GM21717 (cell line): ENCODE measurements at regions not wholly inside any gene's neighbourhood (a gene's known extent, or its start where the extent isn't known, plus 50 kb on each side); places are given as distances from the start of the nearest gene placed in this dataset.
A peak's percentile ranks its signal among the peaks of the same experiment; 100 is the strongest.

Experiments used
- ATAC-seq: cut with Tn5 transposase; IDR thresholded peaks from one replicate; pipeline ENCODE4 v1.9.1; 2021; ENCODE audit warnings: mild to moderate bottlenecking, moderate library complexity; ENCODE audit not compliant: unreplicated experiment

GRCh38 chr4:26131711-26132110, 189.1 kb upstream of the RBPJ start:
- peak; percentile 57 for ATAC-seq

DNA sequence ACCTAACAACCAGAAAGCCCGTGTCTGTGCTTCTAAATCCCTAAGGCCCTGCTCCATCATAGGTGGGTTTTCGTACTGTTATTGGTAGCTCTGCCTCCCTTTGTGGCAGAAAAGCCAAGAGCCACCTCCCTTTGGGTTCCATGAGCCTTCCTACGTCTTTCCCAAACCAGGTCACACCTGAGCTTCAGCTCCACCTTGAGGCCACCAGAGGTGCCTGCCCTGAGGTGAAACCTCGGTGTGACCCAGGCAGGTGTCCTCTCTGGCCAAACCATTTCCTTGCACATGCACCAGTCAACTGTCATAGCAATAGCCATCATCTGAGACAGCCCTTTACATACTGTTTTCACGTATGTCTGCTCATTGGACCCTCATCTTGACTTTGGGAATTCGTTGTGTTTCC, 188.0 kb upstream of the RBPJ start:
- no peak for ATAC-seq

GRCh38 chr4:26133840-26134239, 187.0 kb upstream of the RBPJ start:
- no peak for ATAC-seq

DNA sequence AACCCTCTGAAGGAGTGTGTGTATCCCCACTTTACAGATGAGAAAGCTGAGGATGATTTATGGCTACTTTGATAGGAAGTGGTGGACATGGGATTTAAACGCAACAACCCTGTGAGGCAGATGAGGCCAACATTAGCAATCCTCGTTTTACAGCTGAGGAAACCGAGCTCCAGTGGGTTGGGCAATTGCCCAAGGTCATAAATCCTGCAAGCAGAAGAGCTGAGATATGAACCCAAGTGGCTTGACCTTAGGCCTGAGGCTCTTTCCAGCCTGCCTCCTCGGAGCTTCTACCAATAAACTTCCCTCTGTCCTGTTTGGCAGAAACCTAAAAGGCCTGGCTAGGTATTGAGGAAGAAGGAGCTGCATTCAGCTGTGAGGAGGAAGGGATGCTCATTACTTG, 185.5 kb upstream of the RBPJ start:
- ATAC-seq = no peak

DNA sequence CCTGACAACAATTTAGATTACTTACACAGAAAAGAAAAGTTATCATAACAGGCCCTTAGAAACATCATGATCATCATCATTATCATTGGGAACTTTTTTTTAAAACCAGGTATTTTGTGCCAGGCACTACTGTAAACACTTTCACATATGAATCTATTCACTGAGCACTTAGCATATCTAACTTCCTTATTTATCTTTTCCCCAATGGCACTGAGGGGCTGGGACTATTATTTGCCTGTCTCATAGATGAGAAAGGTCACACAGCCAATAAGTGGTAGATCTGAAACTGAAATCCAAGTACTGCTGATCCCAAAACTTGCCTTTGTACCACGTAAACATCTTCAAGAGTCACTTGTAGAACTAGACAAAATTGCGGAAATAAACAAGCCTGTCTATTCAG, 184.2 kb upstream of the RBPJ start:
- no peak for ATAC-seq

DNA sequence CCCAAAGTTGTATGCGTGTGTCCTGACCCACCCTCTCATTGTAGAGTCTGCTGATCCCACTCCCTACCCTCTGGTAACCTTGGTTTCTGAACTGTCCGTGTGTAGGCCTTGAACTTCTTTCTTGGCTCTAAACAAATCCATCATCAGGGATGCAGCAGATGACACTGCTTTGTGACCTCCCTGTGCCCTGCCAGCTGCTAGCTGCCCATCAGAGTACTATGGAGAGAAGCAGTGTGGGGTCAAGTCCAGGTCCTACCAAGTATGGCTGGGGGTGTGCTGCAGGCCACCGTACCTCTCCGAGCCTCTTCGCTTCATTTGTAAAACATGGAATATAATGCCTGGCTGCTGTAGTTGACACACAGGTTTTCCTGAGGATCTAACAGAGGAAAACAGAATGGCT, 183.5 kb upstream of the RBPJ start:
- no peak for ATAC-seq

DNA sequence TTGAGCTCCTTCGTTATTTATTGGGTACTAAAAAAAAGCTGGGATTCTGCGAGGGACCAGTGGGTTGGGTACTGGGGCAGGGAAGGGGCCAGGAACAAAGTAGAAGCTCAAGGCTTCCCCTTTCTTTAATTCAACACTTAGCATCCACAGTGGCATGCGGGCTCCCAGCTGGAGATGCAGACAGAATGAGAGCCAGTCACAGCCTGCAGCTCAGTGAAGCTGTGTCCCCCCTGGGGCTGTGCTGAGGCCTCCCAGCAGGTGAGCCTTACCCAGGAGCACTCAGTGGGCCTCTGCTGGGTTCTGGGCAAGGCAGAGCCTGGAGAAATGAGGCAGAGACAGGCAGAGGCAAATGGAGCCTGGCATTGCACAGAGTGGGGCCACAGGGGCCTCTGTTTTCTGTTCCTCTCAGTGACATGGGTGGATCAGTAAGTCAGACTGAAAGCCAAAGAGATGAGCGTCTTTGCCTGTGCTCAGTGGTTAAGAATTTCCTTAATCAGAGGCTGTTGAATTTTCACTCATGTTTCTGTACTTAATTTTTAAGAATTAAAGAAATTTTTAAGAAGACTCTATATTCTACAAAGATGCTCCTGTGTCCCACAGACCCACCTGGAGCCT, 181.4 kb upstream of the RBPJ start:
- ATAC-seq = no peak

DNA sequence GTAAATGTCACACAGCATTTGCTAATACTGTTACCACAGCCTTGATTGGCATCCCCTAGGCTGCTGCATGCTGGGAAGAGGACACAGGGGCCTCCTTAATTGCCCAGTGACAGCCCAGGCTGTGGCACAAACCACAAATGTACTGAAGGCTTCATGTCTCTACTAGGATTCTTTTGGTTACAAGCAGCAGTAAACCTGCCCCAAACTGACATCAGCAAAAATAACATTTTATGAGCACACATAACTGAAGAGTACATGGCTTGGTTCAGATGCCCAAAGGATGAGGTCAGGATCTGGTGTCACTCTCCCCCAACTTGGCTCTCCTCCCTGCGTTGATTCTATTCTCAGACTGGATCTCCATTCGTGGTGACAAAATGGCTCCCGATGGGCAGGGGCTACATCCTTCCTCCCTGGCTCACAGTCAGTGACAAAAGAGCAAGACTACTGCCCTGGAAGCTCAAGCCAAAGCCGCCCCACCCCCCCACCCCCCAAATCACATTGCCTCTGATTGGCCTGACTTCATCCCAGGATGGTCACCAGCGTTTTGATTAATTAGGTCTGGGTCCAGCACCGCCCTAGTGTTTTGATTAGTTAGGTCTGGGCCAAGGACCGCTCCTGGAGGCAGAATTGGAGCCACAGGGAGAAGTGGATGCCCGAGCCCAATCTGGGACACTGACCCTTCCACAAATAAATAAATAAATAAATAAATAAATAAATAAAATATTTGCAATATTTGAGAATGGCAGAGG, 180.5 kb upstream of the RBPJ start:
- no peak for ATAC-seq

DNA sequence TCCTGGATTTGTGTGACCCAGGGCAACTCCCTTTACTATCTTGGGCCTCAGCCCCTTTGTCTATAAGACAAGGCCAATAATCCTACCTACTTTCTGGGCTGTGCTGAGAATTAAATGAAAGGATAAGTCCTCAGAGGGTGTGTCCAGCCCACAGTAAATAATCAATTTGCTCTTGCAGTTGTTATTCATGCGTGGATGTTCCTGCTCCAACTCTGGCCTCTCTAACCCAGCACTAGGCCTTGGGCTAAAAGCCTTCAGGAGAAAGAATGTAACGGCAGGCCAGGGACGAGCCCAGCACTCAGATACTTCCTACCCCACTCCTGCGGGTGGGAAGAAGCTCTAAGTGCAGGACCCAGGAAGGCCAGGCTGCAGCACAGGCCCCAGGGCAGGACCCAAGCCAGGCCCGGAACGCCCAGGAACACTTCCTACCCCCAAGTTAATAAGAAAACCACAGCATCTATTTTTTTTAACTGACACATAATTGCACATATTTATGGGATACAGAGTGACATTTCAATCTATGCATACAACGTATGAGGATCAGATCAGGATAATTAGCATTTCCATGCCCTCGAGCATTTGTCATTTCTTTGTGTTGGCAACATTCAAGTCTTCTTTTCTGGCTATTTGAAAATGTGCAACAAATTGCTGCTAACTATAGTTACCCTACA, 179.6 kb upstream of the RBPJ start:
- ATAC-seq = no peak

DNA sequence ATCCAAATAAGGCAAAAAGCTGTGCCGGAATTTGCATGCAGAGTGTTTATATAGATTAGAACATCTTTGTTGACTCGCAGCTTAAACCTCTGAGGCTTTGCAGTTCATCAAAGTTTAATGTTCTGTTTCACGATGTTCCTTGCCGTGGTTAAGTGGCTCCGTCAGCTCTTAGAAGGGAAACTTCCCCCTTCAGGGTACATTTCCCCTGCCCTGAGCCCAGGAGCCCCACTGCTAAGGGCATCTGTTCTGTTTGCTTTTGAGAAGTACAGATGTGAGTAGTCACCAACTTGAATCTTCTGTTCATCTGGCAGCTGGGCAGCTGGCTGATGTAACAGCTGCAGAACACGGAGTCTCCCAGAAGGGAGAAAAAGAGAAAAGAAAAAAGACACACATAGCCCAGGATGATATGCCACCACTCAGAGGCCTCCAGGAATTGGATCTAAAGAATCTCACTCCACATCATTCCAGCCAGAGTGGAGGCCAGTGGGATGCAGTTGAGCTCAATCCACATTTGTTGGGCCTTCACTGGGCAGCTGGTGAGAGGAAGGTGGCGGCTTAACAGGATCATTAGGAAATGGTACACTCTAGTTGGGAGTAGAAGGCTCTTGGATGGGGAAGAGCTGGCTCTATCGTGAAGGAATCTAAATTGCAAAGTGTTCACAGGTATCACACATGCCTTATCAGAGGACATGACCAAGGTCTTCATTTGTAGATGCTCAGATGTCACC, 178.7 kb upstream of the RBPJ start:
- ATAC-seq = peak; percentile 65

DNA sequence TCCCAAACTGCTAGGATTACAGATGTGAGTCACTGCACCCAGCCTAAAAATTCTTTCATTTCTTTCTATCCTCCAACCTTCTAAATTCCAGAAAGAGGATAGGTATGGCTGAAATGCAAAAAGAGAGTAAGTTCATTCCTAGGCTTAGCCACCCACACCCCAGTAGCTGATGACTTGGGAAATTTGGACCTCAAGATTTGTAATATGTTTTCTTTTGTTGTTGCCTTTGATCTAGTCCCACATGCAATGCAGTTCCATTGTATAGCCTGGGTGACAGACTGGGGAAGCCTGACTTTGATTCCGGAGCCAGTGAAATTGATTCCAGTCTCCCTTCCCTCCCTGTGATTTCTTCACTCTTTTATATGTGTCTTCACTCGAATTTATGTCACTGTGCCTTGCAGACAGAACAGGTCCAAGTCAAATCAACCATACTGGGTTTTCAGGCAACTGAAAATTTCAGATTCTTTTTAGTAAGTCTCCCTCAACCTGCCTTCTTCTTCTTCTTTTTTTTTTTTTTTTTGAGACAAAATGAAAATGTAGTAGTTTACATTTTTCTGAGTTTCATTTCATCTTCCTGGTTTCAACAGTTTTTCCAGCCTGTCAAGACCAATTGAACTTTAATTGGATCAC, 176.2 kb upstream of the RBPJ start:
- no peak for ATAC-seq

- ATAC-seq = no peak
Measured at GRCh38 chr4:26145212-26145611, 175.6 kb upstream of the RBPJ start.

DNA sequence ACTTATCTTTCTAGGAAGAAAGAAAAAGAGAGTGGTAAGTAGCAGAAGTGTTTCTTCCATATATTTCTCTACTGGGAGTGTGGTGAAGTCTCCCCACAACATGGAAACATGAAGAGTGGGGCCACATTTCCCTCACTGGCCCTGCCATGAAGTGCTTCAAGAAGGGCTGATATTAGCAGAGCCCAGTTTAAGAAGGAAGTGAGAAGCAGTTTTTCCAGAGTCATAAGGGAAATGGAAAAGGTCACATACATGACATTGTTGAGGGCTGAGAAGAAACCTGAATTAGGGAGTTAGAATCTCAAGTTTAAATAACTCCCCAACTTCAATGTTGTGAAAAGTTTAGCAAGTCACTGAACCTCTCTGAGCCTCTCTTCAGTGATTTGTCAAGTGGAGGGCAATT, 171.9 kb upstream of the RBPJ start:
- no peak for ATAC-seq

- ATAC-seq = no peak
Measured at GRCh38 chr4:26150948-26151347, 169.9 kb upstream of the RBPJ start.

GRCh38 chr4:26151615-26152014, 169.2 kb upstream of the RBPJ start:
- no peak for ATAC-seq

DNA sequence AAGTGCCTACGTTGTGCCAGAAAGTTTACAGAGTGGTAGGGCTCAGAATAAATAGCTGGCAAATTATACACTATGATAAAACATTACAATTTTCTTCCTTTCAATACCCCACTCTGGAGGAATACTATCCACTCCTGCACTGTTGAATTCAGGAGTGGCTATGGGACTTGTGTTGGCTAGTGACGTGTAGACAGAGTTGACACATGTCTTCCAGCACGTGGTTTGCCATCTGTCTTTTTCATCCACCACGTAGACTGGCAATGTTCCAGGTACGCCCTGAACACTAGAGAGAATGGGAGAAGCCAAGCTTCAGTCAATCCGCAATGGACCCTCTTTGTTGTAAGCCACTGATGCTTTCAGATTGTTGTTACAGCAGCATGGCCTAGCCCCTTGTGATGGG, 168.8 kb upstream of the RBPJ start:
- no peak for ATAC-seq

DNA sequence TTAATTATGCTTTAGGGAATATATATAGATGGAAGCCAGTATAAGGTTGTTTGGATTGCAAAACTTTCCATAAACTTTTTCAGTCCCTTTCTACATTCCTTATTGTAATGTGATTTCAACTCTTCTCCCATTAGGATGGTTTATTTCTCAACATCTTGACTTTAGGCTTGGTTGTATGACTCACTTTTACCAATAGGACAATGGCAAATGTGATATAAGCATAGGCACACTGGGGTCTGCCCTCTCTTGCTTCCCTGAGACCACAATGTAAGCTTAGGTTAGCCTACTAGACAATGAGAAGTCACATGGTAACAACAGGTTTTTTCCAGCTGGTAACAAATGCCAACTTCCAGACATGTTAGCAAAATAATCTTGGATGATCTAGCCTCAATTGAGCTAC, 163.3 kb upstream of the RBPJ start:
- no peak for ATAC-seq

- ATAC-seq = no peak
Measured at GRCh38 chr4:26160591-26160990, 160.2 kb upstream of the RBPJ start.

DNA sequence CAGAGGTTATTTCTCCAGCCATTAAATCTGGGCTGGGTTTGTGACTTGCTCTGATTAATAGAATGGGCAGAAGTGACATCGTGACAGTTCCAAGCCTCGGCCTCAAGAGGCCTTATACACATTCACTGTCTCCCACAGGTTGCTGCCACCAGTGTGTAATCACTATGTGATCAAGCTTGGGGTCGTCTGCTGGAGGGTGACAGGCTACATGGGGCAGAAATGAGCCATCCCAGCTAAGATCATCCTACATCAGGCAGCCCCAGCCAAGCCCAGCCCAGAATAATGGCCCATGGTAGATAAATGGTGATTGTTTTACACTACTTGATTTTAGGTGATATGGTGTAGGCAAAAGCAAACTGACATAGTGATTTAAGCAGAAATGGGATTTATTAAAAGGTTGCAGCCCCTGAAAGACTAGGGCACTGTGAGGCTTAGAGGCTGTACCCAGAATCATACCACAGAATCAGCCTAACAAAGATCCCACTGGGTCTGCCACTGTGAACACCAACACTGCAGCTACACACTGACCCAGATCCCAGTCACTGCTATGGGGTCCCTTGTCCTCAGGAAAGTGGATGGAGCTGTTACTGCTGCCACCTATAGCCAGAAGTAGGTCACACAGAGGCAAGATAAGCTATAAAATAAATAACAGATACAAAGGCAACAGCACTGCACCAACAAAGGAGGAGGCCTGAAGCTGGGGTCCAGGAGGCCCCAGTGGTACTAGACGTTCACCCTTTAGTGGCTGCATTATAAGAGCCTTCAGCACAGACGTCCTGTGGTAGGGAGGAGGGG, 159.6 kb upstream of the RBPJ start:
- no peak for ATAC-seq

- ATAC-seq = no peak
Measured at GRCh38 chr4:26162101-26162500, 158.7 kb upstream of the RBPJ start.
